ENCODE measurements at regions not wholly inside any gene's neighbourhood (a gene's known extent, or its start where the extent isn't known, plus 50 kb on each side); places are given as distances from the start of the nearest gene placed in this dataset.
A peak's percentile ranks its signal among the peaks of the same experiment; 100 is the strongest.

DNA sequence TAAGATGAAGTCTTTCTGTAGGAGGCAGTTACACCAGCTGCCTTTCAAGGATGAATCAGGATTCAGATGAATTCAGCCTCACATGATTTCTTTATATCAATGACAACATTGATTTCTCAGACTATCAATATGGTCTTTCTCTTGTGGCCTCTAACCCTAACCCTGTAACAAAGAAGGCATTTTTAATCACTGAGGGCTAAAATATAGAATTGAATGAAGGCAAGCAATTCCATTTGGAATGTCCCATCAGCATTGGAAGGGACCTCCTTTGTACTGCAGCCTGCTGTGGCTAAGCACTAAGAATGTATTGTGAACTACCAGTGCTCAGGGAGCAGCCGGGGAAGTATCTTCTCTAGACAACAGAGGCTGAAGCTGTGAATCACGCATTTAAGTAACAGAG is 90.6 kb upstream of the FRMD6 start:
- H3K27me3 Mint-ChIP-seq = peaks cover 3% of the 10 kb centered on the region
- intact Hi-C loops (cut with DNase I, micrococcal nuclease) = no loop called here
- ATAC-seq (no peak), DNase-seq (no peak)
- POLR2A ChIA-PET = no interaction called here
- peaks cover 8% of the 10 kb centered on the region for H3K4me1 Mint-ChIP-seq
- H3K27ac Mint-ChIP-seq = no peak overlapping the region
- H3K9me3 Mint-ChIP-seq (ENCODE audit: low read depth) = no peaks in the 10 kb centered on the region
- CTCF ChIA-PET = interaction anchor here (0.7 kb wide), 1 partner anchor 109 kb away, joined by 3 read pairs; no protein-coding TSS in a partner anchor
- no peak overlapping the region for H3K4me3 Mint-ChIP-seq
- no peaks in the 10 kb centered on the region for H3K36me3 Mint-ChIP-seq (ENCODE audit: low read depth)

DNA sequence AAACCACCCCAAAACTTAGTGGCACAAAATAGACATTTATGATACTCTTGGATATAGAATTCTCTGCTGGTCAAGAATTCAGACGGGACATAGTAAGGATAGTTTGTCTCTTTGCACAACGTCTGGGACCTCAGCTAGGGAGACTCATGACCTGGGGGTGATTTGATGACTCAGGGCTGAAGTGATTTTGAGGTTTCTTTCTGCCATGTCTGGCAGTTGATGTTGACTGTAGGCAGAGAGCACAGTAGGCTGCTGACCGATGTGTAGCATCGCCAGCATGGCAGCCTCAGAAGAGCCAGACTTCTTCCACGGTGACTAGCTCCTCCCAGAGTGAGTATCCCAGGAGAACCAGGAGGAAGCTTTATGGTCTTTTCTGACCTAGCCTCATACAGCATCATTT is 88.9 kb upstream of the FRMD6 start:
- intact Hi-C loops (cut with DNase I, micrococcal nuclease) = no loop called here
- Mint-ChIP-seq H3K4me3 (no peak overlapping the region), H3K36me3 (ENCODE audit: low read depth) (no peaks in the 10 kb centered on the region), H3K4me1 (peaks cover 18% of the 10 kb centered on the region), H3K27ac (no peak overlapping the region), H3K9me3 (ENCODE audit: low read depth) (no peaks in the 10 kb centered on the region), H3K27me3 (peaks cover 3% of the 10 kb centered on the region)
- ATAC-seq (no peak), DNase-seq (no peak)
- CTCF ChIA-PET = interaction anchor here (0.6 to 1.2 kb wide), 2 partner anchors 217 to 416 kb away, joined by 3 to 6 read pairs; no protein-coding TSS in a partner anchor
- POLR2A ChIA-PET = interaction anchor here (0.6 kb wide), 1 partner anchor 386 kb away, joined by 3 read pairs; no protein-coding TSS in a partner anchor

DNA sequence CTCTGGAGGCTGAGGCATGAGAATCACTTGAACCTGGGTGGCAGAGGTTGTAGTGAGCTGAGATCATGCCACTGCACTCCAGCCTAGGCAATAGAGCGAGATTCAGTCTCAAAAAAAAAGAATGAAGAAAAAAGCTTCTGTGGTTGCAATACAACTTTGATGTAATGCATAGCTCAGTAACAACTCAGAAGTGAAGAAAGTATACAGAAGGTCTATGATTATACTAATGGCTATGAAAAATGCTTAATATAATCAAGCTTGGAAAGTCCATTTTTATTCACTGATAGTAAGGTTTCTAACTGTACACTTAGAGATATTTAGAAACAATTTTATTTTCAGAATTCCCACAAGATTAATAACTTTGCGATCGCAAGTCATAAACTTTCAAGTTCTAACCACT is 88.2 kb upstream of the FRMD6 start:
- intact Hi-C loops (cut with DNase I, micrococcal nuclease) = no loop called here
- ATAC-seq (no peak), DNase-seq (no peak)
- ChIA-PET CTCF (interaction anchor here (0.6 to 1.2 kb wide), 3 partner anchors 213 to 415 kb away, joined by 3 to 6 read pairs (median 4); no protein-coding TSS in a partner anchor), POLR2A (interaction anchor here (0.6 kb wide), 1 partner anchor 353 kb away, joined by 5 read pairs; no protein-coding TSS in a partner anchor)
- Mint-ChIP-seq H3K4me3 (no peak overlapping the region), H3K27me3 (peaks cover 3% of the 10 kb centered on the region), H3K27ac (no peak overlapping the region), H3K36me3 (ENCODE audit: low read depth) (no peaks in the 10 kb centered on the region), H3K9me3 (ENCODE audit: low read depth) (no peaks in the 10 kb centered on the region), H3K4me1 (peaks cover 18% of the 10 kb centered on the region)

DNA sequence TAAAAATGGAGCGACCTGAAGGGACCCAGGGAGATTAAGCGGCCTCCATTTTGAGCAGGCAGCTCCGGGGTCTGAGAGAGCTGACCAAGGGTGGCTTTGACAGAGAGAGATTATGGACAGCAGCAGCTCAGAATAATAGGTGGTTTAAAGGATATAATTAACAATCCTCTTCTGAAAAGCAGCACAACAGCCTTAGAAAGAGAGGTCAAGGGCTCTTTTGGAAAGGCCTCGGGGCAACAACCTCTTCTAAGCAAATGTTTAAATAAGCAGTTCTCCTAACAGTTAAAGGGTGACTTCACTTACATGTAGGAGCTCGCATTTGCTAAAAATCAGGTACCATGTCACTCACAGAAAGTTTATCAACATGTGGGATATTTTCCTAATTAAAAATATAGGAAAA is 87.2 kb upstream of the FRMD6 start:
- H3K9me3 Mint-ChIP-seq (ENCODE audit: low read depth) = no peaks in the 10 kb centered on the region
- DNase-seq = no peak
- intact Hi-C loops (cut with DNase I, micrococcal nuclease) = no loop called here
- peaks cover 18% of the 10 kb centered on the region for H3K4me1 Mint-ChIP-seq
- ChIA-PET CTCF (no interaction called here), POLR2A (no interaction called here)
- no peaks in the 10 kb centered on the region for H3K36me3 Mint-ChIP-seq (ENCODE audit: low read depth)
- peaks cover 3% of the 10 kb centered on the region for H3K27me3 Mint-ChIP-seq
- H3K4me3 Mint-ChIP-seq = no peak overlapping the region
- no peak overlapping the region for H3K27ac Mint-ChIP-seq
- ATAC-seq = no peak

DNA sequence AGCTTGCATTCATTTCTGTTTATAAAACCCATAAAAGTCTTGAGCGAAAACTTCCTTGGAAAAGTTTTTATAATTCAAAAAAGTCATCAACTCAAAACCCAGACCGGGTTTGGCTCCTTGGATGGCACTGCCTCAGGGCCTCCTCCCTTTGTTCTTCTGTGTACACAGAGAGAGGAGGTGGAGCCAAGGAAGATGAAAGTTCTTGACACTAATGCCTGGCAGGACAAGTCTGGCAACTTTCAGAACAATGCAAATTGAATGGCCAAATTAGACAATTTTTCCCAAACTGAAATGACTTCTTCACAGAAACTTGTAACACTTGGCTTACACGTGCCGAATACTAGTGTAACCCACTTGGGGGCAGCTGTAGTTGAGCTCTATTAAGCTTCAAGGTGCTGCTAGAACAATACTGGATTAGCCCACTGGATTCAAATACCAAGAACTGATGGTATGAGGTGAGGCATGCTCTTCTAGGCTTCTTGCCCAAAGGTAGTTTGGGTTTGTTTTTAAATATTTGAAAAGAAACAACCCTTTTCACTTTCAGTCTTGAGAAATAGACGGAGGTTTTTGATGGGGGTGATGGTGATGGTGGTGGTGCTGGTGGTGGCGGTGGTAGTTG is 86.6 kb upstream of the FRMD6 start:
- no peak overlapping the region for H3K27ac Mint-ChIP-seq
- H3K27me3 Mint-ChIP-seq = peaks cover 3% of the 10 kb centered on the region
- intact Hi-C loops (cut with DNase I, micrococcal nuclease) = no loop called here
- H3K4me1 Mint-ChIP-seq = peaks cover 18% of the 10 kb centered on the region
- ChIA-PET POLR2A (no interaction called here), CTCF (no interaction called here)
- DNase-seq (no peak), ATAC-seq (no peak)
- no peaks in the 10 kb centered on the region for H3K36me3 Mint-ChIP-seq (ENCODE audit: low read depth)
- no peaks in the 10 kb centered on the region for H3K9me3 Mint-ChIP-seq (ENCODE audit: low read depth)
- no peak overlapping the region for H3K4me3 Mint-ChIP-seq

DNA sequence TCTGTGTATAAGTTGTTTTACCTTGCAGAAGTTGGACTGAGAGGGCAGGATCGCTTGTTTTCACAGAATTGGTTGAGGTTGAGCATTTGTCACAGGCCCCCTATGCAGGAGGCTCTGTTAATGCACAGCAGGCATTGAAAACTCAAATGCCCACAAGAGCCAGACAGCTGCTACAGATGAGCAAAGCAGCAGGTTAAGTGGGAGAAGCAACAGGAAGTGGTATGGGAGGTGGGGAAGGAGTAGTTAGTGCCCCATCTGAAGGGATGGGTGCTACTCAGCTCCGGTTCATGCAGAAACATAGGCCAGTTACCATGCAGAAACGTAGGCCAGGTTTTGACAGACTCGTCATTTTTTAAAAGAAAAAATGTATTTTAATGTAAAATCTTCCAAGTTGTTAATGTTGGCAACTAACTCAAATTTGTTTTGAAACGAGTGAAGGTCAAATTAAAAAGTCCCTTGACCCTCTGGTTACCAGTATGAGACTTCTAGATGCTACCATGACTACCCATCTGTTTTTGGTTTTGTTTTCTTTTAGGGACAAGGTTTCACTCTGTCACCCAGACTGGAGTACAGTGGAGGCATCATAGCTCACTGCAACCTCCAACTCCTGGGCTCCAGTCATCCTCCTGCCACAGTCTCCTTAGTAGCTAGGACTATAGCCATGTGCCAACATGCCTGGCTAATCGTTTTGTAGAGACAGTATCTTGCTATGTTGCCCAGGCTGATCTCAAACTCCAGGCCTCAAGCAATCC is 84.7 kb upstream of the FRMD6 start:
- no peak overlapping the region for H3K4me3 Mint-ChIP-seq
- intact Hi-C loops (cut with DNase I, micrococcal nuclease) = no loop called here
- ATAC-seq = peak; percentile 69
- H3K4me1 Mint-ChIP-seq = peaks cover 18% of the 10 kb centered on the region
- no peaks in the 10 kb centered on the region for H3K9me3 Mint-ChIP-seq (ENCODE audit: low read depth)
- H3K36me3 Mint-ChIP-seq (ENCODE audit: low read depth) = no peaks in the 10 kb centered on the region
- H3K27me3 Mint-ChIP-seq = peaks cover 3% of the 10 kb centered on the region
- ChIA-PET CTCF (interaction anchor here (0.6 kb wide), 1 partner anchor 412 kb away, joined by 3 read pairs; no protein-coding TSS in a partner anchor), POLR2A (no interaction called here)
- H3K27ac Mint-ChIP-seq = no peak overlapping the region
- DNase-seq = peak; percentile 13

DNA sequence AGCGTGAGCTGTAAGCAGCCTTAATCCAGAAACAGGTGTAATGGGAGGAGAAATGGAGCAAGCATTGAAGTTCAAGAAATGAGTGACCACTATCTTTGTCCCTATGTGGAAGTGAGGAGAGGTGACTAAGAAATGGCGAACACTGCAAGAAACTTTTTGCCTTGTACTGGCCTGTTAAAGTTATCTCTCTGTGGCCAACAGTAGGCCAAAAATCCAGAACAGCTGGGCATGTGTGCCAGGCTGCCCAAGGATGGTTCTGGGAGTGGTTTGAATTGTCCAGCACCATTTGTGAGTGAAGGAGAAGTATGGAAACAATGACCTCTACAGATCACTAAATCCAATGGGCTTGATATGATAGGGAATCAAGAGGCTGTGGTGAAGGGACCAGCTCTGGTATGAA is 83.3 kb upstream of the FRMD6 start:
- ChIA-PET CTCF (no interaction called here), POLR2A (no interaction called here)
- DNase-seq (no peak), ATAC-seq (no peak)
- H3K9me3 Mint-ChIP-seq (ENCODE audit: low read depth) = no peaks in the 10 kb centered on the region
- no peak overlapping the region for H3K4me3 Mint-ChIP-seq
- H3K27me3 Mint-ChIP-seq = peaks cover 3% of the 10 kb centered on the region
- H3K36me3 Mint-ChIP-seq (ENCODE audit: low read depth) = no peaks in the 10 kb centered on the region
- peaks cover 18% of the 10 kb centered on the region for H3K4me1 Mint-ChIP-seq
- intact Hi-C loops (cut with DNase I, micrococcal nuclease) = no loop called here
- no peak overlapping the region for H3K27ac Mint-ChIP-seq

DNA sequence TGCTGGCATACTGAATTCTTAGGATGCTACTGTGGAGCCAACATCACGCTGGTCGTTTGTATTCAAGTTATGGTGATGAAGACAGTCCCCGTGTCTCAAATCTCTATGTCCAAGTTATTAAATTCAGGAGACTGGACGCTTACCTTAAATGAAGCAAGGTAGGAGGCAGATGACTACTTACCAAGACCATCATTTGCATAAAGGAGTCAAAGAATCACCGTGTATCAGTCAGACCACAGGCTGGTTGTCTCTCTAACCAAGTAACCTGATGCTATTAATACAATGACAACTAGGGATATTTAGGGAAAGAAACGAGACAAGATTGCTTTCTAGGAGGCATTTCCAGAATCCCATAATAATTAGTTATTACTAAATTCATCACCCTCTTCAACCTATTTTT is 78.1 kb upstream of the FRMD6 start:
- no peak for DNase-seq
- ChIA-PET POLR2A (no interaction called here), CTCF (no interaction called here)
- no peaks in the 10 kb centered on the region for H3K36me3 Mint-ChIP-seq (ENCODE audit: low read depth)
- no peak overlapping the region for H3K27ac Mint-ChIP-seq
- no peaks in the 10 kb centered on the region for H3K9me3 Mint-ChIP-seq (ENCODE audit: low read depth)
- H3K4me3 Mint-ChIP-seq = no peak overlapping the region
- H3K27me3 Mint-ChIP-seq = peaks cover 19% of the 10 kb centered on the region
- no peak for ATAC-seq
- H3K4me1 Mint-ChIP-seq = no peaks in the 10 kb centered on the region
- intact Hi-C loops (cut with DNase I, micrococcal nuclease) = no loop called here

DNA sequence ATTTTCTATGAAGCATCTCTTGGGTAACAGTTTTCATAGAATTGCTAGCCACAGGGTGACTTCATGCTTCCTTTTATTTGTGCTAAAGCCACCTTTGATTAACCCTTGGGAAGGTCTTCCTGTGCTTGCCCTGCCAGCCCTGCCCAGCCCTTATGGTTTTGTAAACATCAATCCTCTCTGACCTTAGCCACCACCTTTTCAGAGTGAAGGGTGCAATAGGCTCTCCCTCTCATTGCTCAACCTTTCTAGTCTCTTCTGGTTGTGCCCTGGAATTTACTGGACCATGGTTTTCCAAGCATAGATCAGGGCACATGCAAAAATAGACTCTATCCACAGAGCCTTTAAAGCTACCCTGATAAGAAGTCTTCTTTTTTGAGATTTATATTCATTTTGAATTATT is 77.7 kb upstream of the FRMD6 start:
- POLR2A ChIA-PET = no interaction called here
- ATAC-seq (no peak), DNase-seq (no peak)
- Mint-ChIP-seq H3K9me3 (ENCODE audit: low read depth) (no peaks in the 10 kb centered on the region), H3K27ac (no peak overlapping the region), H3K36me3 (ENCODE audit: low read depth) (no peaks in the 10 kb centered on the region), H3K4me3 (no peak overlapping the region), H3K4me1 (no peaks in the 10 kb centered on the region), H3K27me3 (peaks cover 20% of the 10 kb centered on the region)
- intact Hi-C loops (cut with DNase I, micrococcal nuclease) = no loop called here
- CTCF ChIA-PET = no interaction called here

DNA sequence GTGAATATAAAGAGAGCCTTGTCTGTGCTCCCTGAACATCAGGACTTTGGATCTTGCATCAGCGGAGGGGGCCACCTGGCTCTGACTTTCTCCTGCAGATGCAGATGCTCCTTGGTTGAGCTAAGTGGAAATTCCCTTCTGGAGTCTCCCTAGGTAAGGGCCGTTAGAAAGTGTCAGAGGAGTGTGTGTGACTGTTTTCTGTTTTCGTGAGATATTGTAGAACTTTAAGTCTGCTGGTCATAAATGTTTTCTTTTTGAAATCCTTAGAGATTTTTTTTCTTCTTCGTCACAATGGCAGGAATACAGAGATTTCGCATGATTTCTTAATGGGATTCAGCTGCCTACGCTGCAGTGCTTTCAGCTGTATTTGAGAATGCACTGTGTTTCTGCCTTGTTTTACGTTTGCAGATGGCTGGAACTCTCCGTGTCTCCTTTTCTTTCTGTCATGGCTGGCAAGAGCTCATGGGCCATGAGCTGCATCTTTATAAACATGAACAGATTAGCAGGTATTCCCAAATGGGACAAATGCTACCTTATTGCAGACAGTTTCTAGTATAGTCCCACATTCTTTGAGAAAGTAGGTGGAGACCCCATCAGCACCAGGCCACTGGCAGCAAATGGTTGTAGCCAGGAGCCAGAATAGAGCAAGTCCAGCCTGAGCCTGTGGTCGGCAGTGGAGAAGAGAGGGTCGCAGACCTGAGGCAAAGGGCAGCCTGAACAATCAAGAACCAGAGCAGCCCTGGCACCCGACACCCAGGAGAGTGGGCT is 76.2 kb upstream of the FRMD6 start:
- CTCF ChIA-PET = no interaction called here
- DNase-seq (no peak), ATAC-seq (no peak)
- Mint-ChIP-seq H3K36me3 (ENCODE audit: low read depth) (no peaks in the 10 kb centered on the region), H3K4me3 (no peak overlapping the region), H3K27ac (no peak overlapping the region), H3K27me3 (peaks cover 25% of the 10 kb centered on the region), H3K9me3 (ENCODE audit: low read depth) (no peaks in the 10 kb centered on the region), H3K4me1 (no peaks in the 10 kb centered on the region)
- POLR2A ChIA-PET = no interaction called here
- intact Hi-C loops (cut with DNase I, micrococcal nuclease) = no loop called here

DNA sequence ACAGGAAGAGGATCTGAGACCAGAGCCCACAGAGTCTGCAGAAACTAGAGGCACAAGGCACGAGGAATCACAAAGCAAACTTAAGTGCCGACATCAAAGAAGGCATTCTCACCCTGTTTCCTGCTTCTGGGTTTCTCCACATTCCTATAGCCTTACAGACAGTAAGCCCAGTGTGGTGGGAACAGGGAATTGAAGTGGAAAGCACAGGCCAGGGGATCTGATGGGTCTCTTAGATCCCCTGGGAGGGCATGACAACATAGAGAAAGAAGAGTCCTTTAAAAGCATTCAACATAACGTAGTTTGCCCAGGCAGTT is 75.6 kb upstream of the FRMD6 start:
- ChIA-PET POLR2A (no interaction called here), CTCF (no interaction called here)
- Mint-ChIP-seq H3K36me3 (ENCODE audit: low read depth) (no peaks in the 10 kb centered on the region), H3K4me3 (no peak overlapping the region), H3K27ac (no peak overlapping the region), H3K27me3 (peaks cover 26% of the 10 kb centered on the region), H3K4me1 (no peaks in the 10 kb centered on the region), H3K9me3 (ENCODE audit: low read depth) (no peaks in the 10 kb centered on the region)
- ATAC-seq (no peak), DNase-seq (no peak)
- intact Hi-C loops (cut with DNase I, micrococcal nuclease) = no loop called here

DNA sequence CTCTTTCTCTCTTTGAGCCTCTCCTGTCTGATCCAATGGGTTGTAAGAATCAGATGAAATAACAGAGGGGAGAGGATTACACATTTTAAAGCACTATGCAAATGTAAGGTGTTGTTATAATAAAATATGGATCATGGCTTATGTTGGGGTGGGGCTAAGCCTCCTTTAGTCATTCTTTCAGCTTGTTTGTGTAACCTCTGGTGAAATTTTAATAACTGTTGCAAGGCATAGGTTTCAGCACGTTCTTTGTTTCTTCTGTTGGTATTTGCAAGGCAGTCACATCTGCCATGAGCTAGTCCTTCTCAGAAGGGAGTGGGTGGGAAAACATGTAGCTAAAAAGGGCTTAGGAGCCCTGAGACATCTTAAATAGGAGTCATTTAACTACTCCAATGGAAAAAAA is 74.8 kb upstream of the FRMD6 start:
- intact Hi-C loops (cut with DNase I, micrococcal nuclease) = no loop called here
- H3K27ac Mint-ChIP-seq = no peak overlapping the region
- DNase-seq (no peak), ATAC-seq (no peak)
- no peaks in the 10 kb centered on the region for H3K4me1 Mint-ChIP-seq
- ChIA-PET CTCF (no interaction called here), POLR2A (no interaction called here)
- H3K9me3 Mint-ChIP-seq (ENCODE audit: low read depth) = no peaks in the 10 kb centered on the region
- no peaks in the 10 kb centered on the region for H3K36me3 Mint-ChIP-seq (ENCODE audit: low read depth)
- no peak overlapping the region for H3K4me3 Mint-ChIP-seq
- H3K27me3 Mint-ChIP-seq = peaks cover 27% of the 10 kb centered on the region
